GM12874 (cell line): ENCODE measurements at regions not wholly inside any gene's neighbourhood (a gene's known extent, or its start where the extent isn't known, plus 50 kb on each side); places are given as distances from the start of the nearest gene placed in this dataset.

Source experiments
- CTCF ChIP-seq: IDR thresholded peaks from 2 replicates; pipeline ENCODE4 v1.5.1; 2011; ENCODE audit warnings: low read depth, mild to moderate bottlenecking, control low read depth, low read length, moderate library complexity; ENCODE audit not compliant: insufficient read depth

- TF ChIP-seq CTCF, result no peak
Observed at GRCh38 chr5:156218367-156219158, 108.4 kb upstream of the SGCD start.

DNA sequence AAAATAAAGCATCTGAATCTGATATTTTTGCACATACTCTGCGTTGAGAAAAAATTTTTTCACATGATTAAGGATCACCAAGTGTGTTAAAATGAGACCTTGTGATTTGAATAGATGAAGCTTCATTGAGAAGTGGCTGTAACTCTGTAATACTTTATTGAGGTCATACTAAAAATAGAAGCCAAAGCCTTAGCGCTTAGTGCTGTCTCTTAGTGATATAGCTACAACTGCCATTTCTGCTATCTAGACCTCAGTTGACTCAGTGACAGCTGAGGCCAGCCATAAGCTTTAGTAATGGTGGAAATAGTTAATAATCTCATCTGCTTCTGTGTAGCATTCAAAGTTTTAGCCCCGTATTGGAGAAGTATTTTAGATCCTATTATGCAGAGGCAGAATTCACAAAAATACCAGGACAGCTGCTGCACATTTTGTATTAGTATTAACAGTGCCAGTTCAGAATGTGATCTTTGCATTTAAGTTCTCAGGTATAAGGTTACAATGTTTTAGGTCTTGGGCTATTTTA is 107.4 kb upstream of the SGCD start:
- TF ChIP-seq CTCF, result no peak

GRCh38 chr5:156221816-156222215 is 105.1 kb upstream of the SGCD start:
- TF ChIP-seq CTCF, result no peak

GRCh38 chr5:156223547-156223946 is 103.4 kb upstream of the SGCD start:
- no peak for TF ChIP-seq CTCF

DNA sequence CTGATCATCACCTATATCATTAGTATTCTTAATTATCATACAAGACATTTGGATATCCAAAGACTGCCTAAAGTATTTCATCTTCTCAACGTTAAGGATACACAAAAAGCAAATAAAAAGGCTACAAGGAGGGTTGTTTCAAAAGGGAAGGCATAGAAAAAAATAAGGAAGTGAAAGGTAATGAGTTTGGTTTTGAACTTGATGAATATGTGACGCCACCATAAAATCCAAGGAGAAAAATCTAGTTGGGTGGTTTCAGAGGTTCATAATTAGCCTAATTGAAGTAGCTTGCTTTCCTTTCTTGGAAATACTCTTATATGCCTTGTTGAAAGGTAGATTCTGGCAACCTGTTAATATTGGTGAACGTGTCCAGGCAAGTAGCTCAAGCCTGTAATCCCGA is 96.1 kb upstream of the SGCD start:
- no peak for TF ChIP-seq CTCF

GRCh38 chr5:156232251-156232869 is 94.6 kb upstream of the SGCD start:
- TF ChIP-seq CTCF, result no peak

- no peak for TF ChIP-seq CTCF
Observed at GRCh38 chr5:156237361-156237760, 89.6 kb upstream of the SGCD start.
